Gastroesophageal sphincter (tissue), 3 donors: ENCODE measurements at regions not wholly inside any gene's neighbourhood (a gene's known extent, or its start where the extent isn't known, plus 50 kb on each side); places are given as distances from the start of the nearest gene placed in this dataset.

Source experiments
- CTCF ChIP-seq, 4 experiments: fragments of 200-600 bp in 2 of 4; fragments of 450-650 bp in 2 of 4; sonication (generic) in 1 of 4; IDR thresholded peaks; one replicate each; pipeline ENCODE4 v1.5.1; 2017 to 2019; ENCODE audit warnings: antibody characterized with exemption in 4 of 4, mild to moderate bottlenecking in 2 of 4, moderate library complexity in 2 of 4
- EP300 ChIP-seq: sonication (generic); formaldehyde crosslinking; IDR thresholded peaks from one replicate; pipeline ENCODE4 v1.6.1; 2017; ENCODE audit warnings: antibody characterized with exemption, mild to moderate bottlenecking
- POLR2A ChIP-seq, 2 donors: fragments of 450-650 bp; IDR thresholded peaks; one replicate each; pipeline ENCODE4 v1.6.1; 2017; ENCODE audit warnings: antibody characterized with exemption in 2 of 2, mild to moderate bottlenecking in 2 of 2, moderate library complexity in 1 of 2
- POLR2AphosphoS5 ChIP-seq: sonication (generic); formaldehyde crosslinking; IDR thresholded peaks from one replicate; pipeline ENCODE4 v1.6.1; 2017; ENCODE audit warnings: antibody characterized with exemption

- TF ChIP-seq CTCF (IDR thresholded peaks at IDR 0.05) (no peak), POLR2A (IDR thresholded peaks at IDR 0.05) (no peak), POLR2AphosphoS5 (no peak), EP300 (no peak)
Measured at GRCh38 chr15:66939016-66939415, 126.4 kb upstream of the SMAD3 start.
